HG02973 (cell line): ENCODE measurements at regions not wholly inside any gene's neighbourhood (a gene's known extent, or its start where the extent isn't known, plus 50 kb on each side); places are given as distances from the start of the nearest gene placed in this dataset.

Experiments
- ATAC-seq: cut with Tn5 transposase; IDR thresholded peaks from one replicate; pipeline ENCODE4 v1.9.1; 2021; ENCODE audit warnings: moderate library complexity; ENCODE audit not compliant: unreplicated experiment

GRCh38 chr12:113659416-113659815, 187.7 kb upstream of the LHX5 start:
- no peak for ATAC-seq

GRCh38 chr12:113659015-113659414, 187.3 kb upstream of the LHX5 start:
- no peak for ATAC-seq

- ATAC-seq, result no peak
These were observed 186.5 kb upstream of the LHX5 start for GRCh38 chr12:113658006-113658655.

GRCh38 chr12:113655919-113656318, 184.2 kb upstream of the LHX5 start:
- no peak for ATAC-seq

DNA sequence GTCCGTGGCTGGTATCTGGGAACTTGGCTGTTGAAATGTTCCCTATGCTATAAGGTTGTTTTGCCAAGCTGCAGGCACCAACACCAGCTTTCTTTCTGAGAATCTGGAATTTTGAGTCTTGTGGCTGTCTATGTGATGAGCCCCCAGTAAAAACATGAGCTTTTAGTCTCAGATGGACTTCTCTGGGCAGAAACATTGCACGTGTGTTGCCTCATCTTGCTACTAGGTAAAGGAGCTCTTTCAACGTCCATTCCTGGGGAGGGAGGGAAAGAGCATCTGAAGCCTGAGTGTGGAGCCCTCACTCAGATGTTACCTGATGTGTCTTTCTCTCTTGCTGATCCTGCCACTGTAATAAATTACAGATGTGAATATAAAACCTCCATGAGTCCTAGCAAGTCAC, 183.8 kb upstream of the LHX5 start:
- no peak for ATAC-seq

GRCh38 chr12:113651662-113652061, 180.0 kb upstream of the LHX5 start:
- ATAC-seq, result no peak

DNA sequence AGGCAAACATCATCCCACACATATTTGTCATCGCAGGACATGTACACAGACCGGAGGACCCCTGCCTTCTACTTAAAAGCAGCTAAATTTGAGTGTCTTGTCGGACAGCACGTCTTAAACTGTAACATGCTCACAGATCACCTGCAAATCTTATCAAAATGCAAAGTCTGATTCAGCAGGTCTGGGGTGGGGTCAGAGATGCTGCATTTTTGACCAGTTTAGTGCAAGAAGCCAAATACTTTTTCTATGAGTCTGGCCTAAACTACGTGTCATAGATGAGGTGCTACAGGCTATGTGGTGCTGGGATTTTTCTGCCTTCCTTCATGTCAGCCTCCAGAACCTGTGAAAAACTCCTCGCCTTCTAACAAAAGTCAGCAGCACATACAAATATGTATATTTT, 178.8 kb upstream of the LHX5 start:
- no peak for ATAC-seq

DNA sequence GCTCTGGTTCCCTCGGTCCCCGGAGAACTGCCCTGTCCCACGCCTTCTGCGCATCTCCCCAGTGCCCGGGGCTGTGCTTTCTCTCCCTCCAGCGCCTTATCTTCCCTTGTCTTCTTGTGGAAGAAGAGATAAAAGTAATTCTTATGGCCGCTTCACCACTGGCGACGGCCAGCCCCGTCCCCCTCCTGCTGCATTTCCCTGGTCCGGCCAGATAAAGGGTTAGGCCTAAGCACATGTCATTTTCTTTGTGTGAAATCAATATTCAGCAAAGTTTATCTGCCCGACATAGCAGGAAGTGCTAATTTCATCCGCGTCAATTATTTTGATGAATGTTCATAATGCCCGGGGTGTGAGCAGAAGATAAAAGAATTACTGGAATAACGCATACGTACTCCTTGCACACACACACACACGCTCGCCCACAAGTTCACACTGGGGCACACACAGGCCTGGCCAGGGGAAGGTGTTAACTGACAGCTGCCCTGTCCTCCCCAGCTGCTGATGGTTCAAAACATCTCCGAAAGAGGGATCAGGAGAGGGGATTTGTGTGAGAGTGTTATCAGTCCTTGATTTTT, 177.7 kb upstream of the LHX5 start:
- no peak for ATAC-seq

GRCh38 chr12:113647048-113647447, 175.4 kb upstream of the LHX5 start:
- ATAC-seq, result no peak

- ATAC-seq, result no peak
These were observed 173.9 kb upstream of the LHX5 start for GRCh38 chr12:113645603-113646002.

GRCh38 chr12:113645183-113645582, 173.5 kb upstream of the LHX5 start:
- ATAC-seq, result no peak

DNA sequence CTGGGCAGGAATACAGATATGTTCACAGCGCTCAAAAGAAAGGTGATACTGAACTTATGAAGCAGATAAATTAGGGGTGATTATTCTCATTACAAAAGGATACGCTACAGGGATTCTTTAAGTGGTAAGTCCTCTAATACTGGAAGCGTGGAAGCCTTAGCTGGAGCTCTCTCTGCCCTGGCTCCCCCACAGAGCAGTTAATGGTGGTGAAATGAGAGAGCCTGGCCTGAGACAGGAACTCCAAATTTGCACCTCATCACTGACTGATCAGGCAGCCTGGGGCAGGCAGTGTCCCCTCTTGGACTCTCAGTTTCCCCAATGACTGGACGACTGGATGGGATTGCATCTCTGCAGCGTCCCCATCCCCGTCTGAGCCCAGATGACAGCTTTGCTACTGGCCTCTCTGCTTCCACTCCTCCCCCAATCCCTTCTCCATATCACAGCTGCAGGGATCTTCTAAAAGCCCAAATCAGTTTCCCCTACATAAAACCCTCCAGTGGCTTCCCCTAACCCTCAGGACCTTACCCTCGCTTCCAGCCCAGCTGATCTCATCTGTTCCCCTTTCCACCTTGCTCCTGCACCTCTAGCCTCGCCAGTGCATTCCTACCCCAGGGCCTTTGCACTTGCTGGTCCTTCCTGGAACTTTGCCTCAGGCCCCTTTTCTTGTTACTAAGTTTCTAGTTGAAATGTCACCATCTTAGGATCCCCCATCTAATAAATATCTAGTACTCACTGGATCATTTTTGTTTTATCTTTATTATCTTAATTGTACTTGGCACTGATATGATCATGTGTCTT, 171.7 kb upstream of the LHX5 start:
- ATAC-seq, result no peak

DNA sequence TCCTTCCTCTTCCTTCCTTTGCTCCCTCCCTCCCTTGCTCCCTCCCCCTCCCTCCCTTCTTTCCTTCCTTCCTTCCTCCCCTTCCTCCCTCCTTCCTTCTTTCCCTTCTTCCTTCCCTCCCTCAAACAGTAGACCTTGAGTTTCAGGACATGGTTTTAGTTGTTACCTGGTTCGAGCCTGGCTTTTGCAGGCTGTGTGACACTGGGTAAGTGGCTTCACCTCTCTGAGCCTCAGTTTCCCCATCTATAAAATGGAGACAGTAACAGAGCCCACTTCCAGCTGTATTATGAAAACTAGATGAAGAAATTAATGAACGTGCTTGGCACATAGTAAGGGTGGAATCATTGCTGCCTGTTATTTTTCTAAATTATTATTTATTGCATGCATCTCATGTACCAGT, 171.0 kb upstream of the LHX5 start:
- no peak for ATAC-seq

GRCh38 chr12:113642216-113642615, 170.5 kb upstream of the LHX5 start:
- ATAC-seq, result no peak

- ATAC-seq, result no peak
These were observed 169.9 kb upstream of the LHX5 start for GRCh38 chr12:113641426-113642030.

GRCh38 chr12:113640837-113641236, 169.2 kb upstream of the LHX5 start:
- ATAC-seq, result no peak

DNA sequence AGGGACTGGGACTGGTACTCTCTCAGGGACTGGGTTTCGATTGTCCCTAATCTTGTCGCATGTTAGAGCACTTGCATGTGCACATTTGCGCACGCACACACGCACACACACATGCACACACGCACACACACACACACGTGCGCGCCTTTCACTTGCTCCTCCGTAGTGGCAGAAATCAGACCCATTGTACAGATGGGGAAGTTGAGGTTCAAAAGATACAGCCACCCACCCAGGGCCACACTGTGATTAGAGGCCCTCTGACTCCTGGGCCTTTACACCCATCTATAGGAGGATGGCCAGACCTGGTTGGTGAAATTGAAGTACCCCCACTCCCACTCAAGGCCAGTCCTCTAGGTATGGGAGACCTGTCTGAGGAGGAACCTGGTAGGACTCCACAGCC, 167.8 kb upstream of the LHX5 start:
- ATAC-seq, result no peak

DNA sequence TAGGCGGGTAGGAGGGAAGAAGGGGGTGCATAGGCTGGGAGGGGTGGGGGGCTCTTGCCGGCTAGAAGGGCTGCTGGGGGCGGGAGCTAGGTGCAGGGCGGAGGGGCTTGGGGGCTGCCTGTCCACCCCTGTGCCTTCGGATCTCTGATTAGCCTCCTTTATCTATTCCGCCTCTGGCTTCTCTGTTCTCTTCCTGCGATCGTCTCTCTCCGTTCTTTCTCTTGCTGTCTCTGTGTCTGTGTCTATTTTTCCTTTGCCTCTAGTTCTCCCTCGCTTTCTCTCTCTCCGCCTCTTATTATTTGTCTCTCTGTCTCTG, 166.7 kb upstream of the LHX5 start:
- no peak for ATAC-seq

DNA sequence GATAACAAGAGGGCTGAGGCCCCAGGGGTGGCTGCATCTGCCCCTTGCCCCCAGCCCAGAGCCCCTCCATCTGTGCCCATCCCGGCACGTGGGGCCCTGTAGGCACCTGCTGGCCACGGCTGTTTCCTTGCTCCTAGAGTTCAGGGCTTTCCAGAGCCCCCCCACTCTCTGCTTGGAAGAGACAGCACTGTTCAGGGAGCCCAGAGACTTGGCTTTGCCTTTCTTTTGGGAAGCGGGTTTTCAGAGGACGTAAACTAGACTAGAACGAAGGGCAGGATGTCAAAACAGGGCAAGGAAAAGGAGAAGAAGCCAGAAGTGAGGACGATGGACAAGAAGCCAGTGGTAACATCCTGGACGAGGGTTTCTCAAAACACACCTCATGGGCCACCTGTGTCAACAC, 163.3 kb upstream of the LHX5 start:
- ATAC-seq, result no peak

DNA sequence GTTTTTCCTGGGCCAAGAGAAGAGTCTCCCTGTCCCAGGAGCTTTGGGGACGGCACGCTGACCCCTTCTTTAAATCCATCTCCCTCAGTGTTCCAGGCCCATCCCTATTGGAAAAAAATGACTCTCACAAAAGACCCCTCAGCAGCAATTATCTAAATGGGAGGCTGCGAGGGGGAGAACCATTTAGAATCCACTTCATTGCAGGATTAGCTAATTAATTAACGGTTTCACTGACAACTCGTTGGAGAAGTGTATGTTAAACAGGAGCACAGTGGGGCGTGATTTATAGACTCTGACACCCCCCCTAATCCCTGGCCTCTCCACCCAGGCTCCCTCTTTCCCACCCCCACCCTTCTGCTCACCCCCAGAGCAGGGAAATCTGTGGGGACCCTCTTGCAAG, 162.8 kb upstream of the LHX5 start:
- ATAC-seq, result no peak

GRCh38 chr12:113633678-113634332, 162.1 kb upstream of the LHX5 start:
- ATAC-seq, result no peak

DNA sequence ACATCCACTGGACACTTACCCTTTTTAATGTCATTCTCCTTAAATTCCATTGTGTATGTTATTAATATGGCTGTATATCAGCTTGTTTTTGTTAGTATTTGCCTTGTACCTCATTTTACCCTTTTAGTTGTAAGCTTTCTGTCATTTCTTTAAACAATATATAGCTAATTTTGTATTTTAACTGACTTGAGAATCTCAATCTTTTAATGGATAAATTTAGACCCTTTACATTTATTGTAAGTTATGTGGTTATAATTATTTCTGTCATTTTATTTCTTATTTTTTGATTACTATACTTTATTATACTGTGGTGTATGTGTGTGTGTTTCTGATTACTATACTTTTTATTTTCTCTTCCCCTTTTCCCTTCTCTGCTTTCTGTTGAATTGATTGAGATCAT, 159.0 kb upstream of the LHX5 start:
- ATAC-seq, result no peak
